HepG2 (cell line): ENCODE measurements at regions not wholly inside any gene's neighbourhood (a gene's known extent, or its start where the extent isn't known, plus 50 kb on each side); places are given as distances from the start of the nearest gene placed in this dataset.

Experiments used
- ATAC-seq: fragments of 200-7000 bp; cut with Tn5 transposase; 3 replicates; pipeline ENCODE4 v1.9.1; 2020; ENCODE audit warnings: mild to moderate bottlenecking, moderate library complexity
- BruUV-seq: library from RNA; stranded (reverse); fragments of 400-500 nt; replicated peaks from 2 replicates; lab custom pipeline; 2021; lab: Mats Ljungman, UMichigan
- CTCF ChIA-PET: fragments of 300-600 bp; formaldehyde crosslinking; extraction: SDS; loops from one replicate; lab custom pipeline; 2021; ENCODE audit warnings: low total read pairs, inconsistent platforms, low intra/inter-chr PET ratio; lab: Yijun Ruan, JAX
- POLR2A ChIA-PET: fragments of 350-600 bp; sonication (Branson Sonifier 250); formaldehyde crosslinking; loops from one replicate; lab custom pipeline; 2020; ENCODE audit warnings: antibody characterized with exemption, inconsistent platforms; lab: Yijun Ruan, JAX
- DNase-seq: peaks from one replicate; pipeline ENCODE4 v3.0.0-alpha.2; 2015; ENCODE audit warnings: low spot score
- FAIRE-seq: peaks from 3 replicates; lab custom pipeline; 2011; peaks lifted over from hg19 to GRCh38; lab: Jason Lieb, UNC
- H2AFZ ChIP-seq: one replicate; pipeline ENCODE4 v1.6.1; 2011; ENCODE audit warnings: low read length, inconsistent platforms
- H3K27ac ChIP-seq: fragments of 300-600 bp; 3 replicates; pipeline ENCODE4 v1.8.0; 2011; ENCODE audit warnings: mixed run types, mild to moderate bottlenecking, mixed read lengths, low read length, inconsistent platforms; ENCODE audit not compliant: insufficient read depth; ENCODE audit errors: extremely low read length
- H3K27me3 ChIP-seq, 2 experiments: fragments of 200-600 bp in 1 of 2; 2 replicates in 1 of 2; 3 replicates in 1 of 2; pipeline versions ENCODE4 v1.6.0 to v1.8.0; 2011; ENCODE audit warnings: low read length in 2 of 2, mild to moderate bottlenecking in 2 of 2, moderate library complexity in 2 of 2, inconsistent platforms in 1 of 2; ENCODE audit not compliant: insufficient read depth in 2 of 2, control insufficient read depth in 1 of 2
- H3K36me3 ChIP-seq, 2 experiments: fragments of 200-600 bp in 1 of 2; replicated peaks in 1 of 2; 2 replicates in 1 of 2; 3 replicates in 1 of 2; pipeline versions ENCODE4 v1.5.1 to v1.8.0; 2011; ENCODE audit warnings: low read length in 2 of 2, inconsistent platforms in 1 of 2; ENCODE audit not compliant: insufficient read depth in 2 of 2, control insufficient read depth in 1 of 2
- H3K4me1 ChIP-seq: 2 replicates; pipeline ENCODE4 v1.5.1; 2012; ENCODE audit warnings: low read length, inconsistent platforms; ENCODE audit not compliant: insufficient read depth
- H3K4me2 ChIP-seq: 2 replicates; pipeline ENCODE4 v1.6.0; 2011; ENCODE audit warnings: low read depth, low read length, inconsistent platforms
- H3K4me3 ChIP-seq, 3 experiments: fragments of 200-600 bp in 1 of 3; sonication (generic), shearing (Covaris generic) in 1 of 3; replicated peaks in 1 of 3; 2 replicates each; pipeline ENCODE4 v1.5.1; 2011 to 2016; ENCODE audit warnings: low read length in 3 of 3, inconsistent platforms in 2 of 3, low read depth in 2 of 3, mild to moderate bottlenecking in 2 of 3, control low read depth in 1 of 3, mixed read lengths in 1 of 3; ENCODE audit not compliant: insufficient read depth in 1 of 3
- H3K79me2 ChIP-seq: one replicate; pipeline ENCODE4 v1.6.1; 2011; ENCODE audit warnings: low read length, inconsistent platforms; ENCODE audit not compliant: insufficient read depth
- H3K9ac ChIP-seq: 2 replicates; pipeline ENCODE4 v1.6.0; 2011; ENCODE audit warnings: mild to moderate bottlenecking, low read depth, low read length, inconsistent platforms; ENCODE audit not compliant: insufficient read depth
- H3K9me3 ChIP-seq: 2 replicates; pipeline ENCODE4 v1.5.1; 2012; ENCODE audit warnings: mild to moderate bottlenecking, low read length
- H4K20me1 ChIP-seq: 2 replicates; pipeline ENCODE4 v1.6.0; 2011; ENCODE audit warnings: inconsistent platforms, mild to moderate bottlenecking, low read length, moderate library complexity; ENCODE audit not compliant: insufficient read depth
- PAWR ChIP-seq: sonication (generic); formaldehyde crosslinking; IDR thresholded peaks from 2 replicates; pipeline ENCODE4 v1.4.0; 2020; ENCODE audit warnings: missing genetic modification reagents, mild to moderate bottlenecking, borderline replicate concordance
- SMARCE1 ChIP-seq: fragments of 450-650 bp; IDR thresholded peaks from 2 replicates; pipeline ENCODE4 v1.6.1; 2017; ENCODE audit warnings: borderline replicate concordance
- TBL1XR1 ChIP-seq: fragments of 150-350 bp; IDR thresholded peaks from 2 replicates; pipeline ENCODE4 v1.6.1; 2014; ENCODE audit warnings: borderline replicate concordance, low read length; ENCODE audit not compliant: partially characterized antibody
- ZBTB3 ChIP-seq: sonication (generic); formaldehyde crosslinking; IDR thresholded peaks from 2 replicates; pipeline ENCODE4 v1.4.0; 2020; ENCODE audit warnings: low read depth, mild to moderate bottlenecking, moderate library complexity, missing genetic modification reagents, borderline replicate concordance
- ZNF180 ChIP-seq: sonication (generic); formaldehyde crosslinking; IDR thresholded peaks from 2 replicates; pipeline ENCODE4 v1.4.0; 2020; ENCODE audit warnings: low read depth, missing genetic modification reagents, borderline replicate concordance
- ZNF496 ChIP-seq: sonication (generic); formaldehyde crosslinking; IDR thresholded peaks from 2 replicates; pipeline ENCODE4 v1.8.1; 2023; ENCODE audit warnings: mild to moderate bottlenecking, moderate library complexity, missing genetic modification reagents; ENCODE audit not compliant: insufficient replicate concordance
- ZNF749 ChIP-seq: sonication (generic); formaldehyde crosslinking; IDR thresholded peaks from 2 replicates; pipeline ENCODE4 v1.8.0; 2022; ENCODE audit warnings: mild to moderate bottlenecking, missing genetic modification reagents, moderate library complexity, borderline replicate concordance
- ZNF775 ChIP-seq: sonication (generic); formaldehyde crosslinking; IDR thresholded peaks from 2 replicates; pipeline ENCODE4 v1.4.0; 2020; ENCODE audit warnings: missing genetic modification reagents, mild to moderate bottlenecking, moderate library complexity, borderline replicate concordance
- WGBS: methylation state at CpG from one replicate; pipeline ENCODE4 v1.1.6; 2017; ENCODE audit warnings: low lambda C conversion rate; 5-methylcytosine and 5-hydroxymethylcytosine counted together
- in situ Hi-C: cut with HindIII; loops from 2 replicates; pipeline ENCODE4 v1.10.0; 2017; ENCODE audit warnings: low pct_unique_long_range_greater_than_20kb; ENCODE audit not compliant: extremely low pct_ligation_motif_present
- intact Hi-C: fragments of 100-400 bp; cut with micrococcal nuclease; formaldehyde crosslinking; loops from one replicate; pipeline ENCODE4 v1.10.0; 2022; ENCODE audit not compliant: unreplicated experiment
- TF ChIP-seq, protein P1 (sequence below): sonication (generic); formaldehyde crosslinking; IDR thresholded peaks from 2 replicates; pipeline ENCODE4 v1.4.0; 2020; ENCODE audit warnings: missing genetic modification reagents
- TF ChIP-seq, protein P2 (sequence below): IDR thresholded peaks from 2 replicates; pipeline ENCODE4 v1.6.1; 2016; ENCODE audit warnings: missing compliant biosample characterization, missing genetic modification reagents, borderline replicate concordance

DNA sequence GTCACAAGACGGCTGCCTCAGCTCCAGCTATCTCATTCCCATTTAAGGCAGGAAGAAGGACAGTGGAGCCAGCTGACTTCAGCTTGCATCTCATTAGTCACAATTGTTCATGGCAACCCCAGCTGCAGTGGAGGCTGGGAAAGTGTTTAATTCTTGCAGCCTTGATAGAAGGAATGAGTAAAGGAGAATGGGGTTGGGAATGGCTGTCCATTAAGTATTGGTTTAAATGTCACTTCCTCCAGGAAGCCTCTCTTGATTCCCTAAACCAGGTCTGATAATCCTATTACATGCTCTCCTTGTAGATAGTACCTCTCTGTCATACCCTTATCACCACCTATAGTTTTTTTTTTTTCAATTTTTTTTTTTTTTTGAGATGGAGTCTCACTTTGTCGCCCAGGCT lies 166.4 kb downstream of the TFAP2C start:
- Histone ChIP-seq H3K9me3 (peaks cover 16% of the 10 kb centered on the region), H3K4me3 (no peak overlapping the region), H3K9ac (no peak overlapping the region), H3K4me1 (no peaks in the 10 kb centered on the region), H3K27me3 (peaks cover 2 to 30% of the 10 kb centered on the region in 2 experiments; a peak in 4 of 5 replicates), H3K4me2 (no peak overlapping the region), H2AFZ (no peak overlapping the region)
- 20% methylated on average over 2 of the region's 2 CpGs for WGBS
- no peak for DNase-seq
- in situ Hi-C loops: no loop called here
- POLR2A ChIA-PET: no interaction called here
- TF ChIP-seq ZNF749 (CRISPR knock-in tag): no peak
- no peak for TF ChIP-seq SMARCE1
- TF ChIP-seq ZBTB3 (CRISPR knock-in tag): no peak
- TF ChIP-seq TBL1XR1: no peak
- TF ChIP-seq, protein P1, sequence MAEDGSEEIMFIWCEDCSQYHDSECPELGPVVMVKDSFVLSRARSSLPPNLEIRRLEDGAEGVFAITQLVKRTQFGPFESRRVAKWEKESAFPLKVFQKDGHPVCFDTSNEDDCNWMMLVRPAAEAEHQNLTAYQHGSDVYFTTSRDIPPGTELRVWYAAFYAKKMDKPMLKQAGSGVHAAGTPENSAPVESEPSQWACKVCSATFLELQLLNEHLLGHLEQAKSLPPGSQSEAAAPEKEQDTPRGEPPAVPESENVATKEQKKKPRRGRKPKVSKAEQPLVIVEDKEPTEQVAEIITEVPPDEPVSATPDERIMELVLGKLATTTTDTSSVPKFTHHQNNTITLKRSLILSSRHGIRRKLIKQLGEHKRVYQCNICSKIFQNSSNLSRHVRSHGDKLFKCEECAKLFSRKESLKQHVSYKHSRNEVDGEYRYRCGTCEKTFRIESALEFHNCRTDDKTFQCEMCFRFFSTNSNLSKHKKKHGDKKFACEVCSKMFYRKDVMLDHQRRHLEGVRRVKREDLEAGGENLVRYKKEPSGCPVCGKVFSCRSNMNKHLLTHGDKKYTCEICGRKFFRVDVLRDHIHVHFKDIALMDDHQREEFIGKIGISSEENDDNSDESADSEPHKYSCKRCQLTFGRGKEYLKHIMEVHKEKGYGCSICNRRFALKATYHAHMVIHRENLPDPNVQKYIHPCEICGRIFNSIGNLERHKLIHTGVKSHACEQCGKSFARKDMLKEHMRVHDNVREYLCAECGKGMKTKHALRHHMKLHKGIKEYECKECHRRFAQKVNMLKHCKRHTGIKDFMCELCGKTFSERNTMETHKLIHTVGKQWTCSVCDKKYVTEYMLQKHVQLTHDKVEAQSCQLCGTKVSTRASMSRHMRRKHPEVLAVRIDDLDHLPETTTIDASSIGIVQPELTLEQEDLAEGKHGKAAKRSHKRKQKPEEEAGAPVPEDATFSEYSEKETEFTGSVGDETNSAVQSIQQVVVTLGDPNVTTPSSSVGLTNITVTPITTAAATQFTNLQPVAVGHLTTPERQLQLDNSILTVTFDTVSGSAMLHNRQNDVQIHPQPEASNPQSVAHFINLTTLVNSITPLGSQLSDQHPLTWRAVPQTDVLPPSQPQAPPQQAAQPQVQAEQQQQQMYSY (CRISPR knock-in tag): no peak
- TF ChIP-seq ZNF775 (CRISPR knock-in tag): no peak
- no peak for TF ChIP-seq PAWR (CRISPR knock-in tag)
- no peak for TF ChIP-seq ZNF180
- no peak for TF ChIP-seq ZNF496 (CRISPR knock-in tag)
- TF ChIP-seq, protein P2, sequence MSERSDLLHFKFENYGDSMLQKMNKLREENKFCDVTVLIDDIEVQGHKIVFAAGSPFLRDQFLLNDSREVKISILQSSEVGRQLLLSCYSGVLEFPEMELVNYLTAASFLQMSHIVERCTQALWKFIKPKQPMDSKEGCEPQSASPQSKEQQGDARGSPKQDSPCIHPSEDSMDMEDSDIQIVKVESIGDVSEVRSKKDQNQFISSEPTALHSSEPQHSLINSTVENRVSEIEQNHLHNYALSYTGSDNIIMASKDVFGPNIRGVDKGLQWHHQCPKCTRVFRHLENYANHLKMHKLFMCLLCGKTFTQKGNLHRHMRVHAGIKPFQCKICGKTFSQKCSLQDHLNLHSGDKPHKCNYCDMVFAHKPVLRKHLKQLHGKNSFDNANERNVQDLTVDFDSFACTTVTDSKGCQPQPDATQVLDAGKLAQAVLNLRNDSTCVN (CRISPR knock-in tag): no peak
- TF ChIP-seq, all 625 proteins: peak for 0
- intact Hi-C loops: no loop called here
- CTCF ChIA-PET: no interaction called here
- FAIRE-seq (no peak), ATAC-seq (no peak)
- BruUV-seq: no TSS peak
- no peaks in the 10 kb centered on the region for H3K36me3 ChIP-seq
- no peaks in the 10 kb centered on the region for H3K79me2 ChIP-seq
- H4K20me1 ChIP-seq: no peaks in the 10 kb centered on the region
- no peak overlapping the region for H3K27ac ChIP-seq
